ENCODE measurements at regions not wholly inside any gene's neighbourhood (a gene's known extent, or its start where the extent isn't known, plus 50 kb on each side); places are given as distances from the start of the nearest gene placed in this dataset.
A peak's percentile ranks its signal among the peaks of the same experiment; 100 is the strongest.

- DNase-seq: no peak
Measured at GRCh38 chr4:116400480-116400879, 684.9 kb downstream of the TRAM1L1 start.

DNA sequence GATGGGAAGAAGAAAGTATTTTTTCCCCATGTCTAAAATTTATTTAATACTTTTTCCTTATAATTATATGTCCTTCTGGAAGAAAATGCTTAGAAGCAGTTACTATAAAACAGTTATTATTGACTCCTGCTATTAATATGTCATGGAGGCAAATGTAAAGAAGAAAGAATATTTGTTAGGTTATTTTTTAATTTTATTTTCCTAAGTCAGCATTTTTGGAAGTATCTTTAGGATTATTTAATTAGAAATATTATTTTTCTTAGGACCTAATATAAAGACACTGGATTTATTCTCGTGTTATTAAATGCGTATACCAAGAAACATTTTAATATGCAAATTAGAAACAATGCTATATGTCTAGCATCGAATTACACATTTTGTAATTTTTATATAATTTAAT is 687.7 kb downstream of the TRAM1L1 start:
- DNase-seq: no peak

DNA sequence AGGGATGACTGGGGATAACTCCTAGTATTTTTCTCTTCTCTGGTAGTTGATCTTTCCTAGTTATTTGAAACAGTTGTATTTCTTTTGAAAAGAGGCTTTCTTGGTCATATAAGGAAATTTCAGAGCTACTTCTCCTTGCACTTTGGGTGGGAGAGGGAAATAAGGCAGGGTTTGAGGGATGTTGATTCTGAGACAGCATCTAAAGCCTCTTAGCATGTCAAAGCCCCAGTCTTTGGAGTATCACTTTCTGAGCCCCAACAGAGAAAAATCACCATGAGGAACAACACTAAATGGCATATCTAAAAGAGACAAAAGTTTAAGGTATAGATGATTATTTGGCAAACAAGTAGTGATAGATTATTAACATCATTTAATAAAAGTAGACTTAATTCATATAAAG is 688.1 kb downstream of the TRAM1L1 start:
- DNase-seq: no peak

DNA sequence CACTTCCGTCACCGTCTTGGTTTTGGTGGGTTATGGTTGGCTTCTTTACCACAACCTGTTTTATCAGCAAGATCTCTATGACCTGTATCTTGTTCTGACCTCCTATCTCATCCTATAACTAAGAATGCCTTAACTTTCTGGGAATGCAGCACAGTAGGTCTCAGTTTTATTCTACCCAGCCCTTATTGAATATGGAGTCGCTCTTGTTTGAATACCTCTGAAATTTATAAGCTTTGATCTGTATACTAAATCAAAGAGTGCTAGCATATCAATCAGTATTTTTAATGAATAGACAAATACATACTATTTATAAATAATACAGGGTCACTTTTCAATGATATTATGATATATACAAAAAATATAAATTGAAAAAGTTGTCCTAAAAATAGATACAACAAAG is 690.0 kb downstream of the TRAM1L1 start:
- DNase-seq: no peak

DNA sequence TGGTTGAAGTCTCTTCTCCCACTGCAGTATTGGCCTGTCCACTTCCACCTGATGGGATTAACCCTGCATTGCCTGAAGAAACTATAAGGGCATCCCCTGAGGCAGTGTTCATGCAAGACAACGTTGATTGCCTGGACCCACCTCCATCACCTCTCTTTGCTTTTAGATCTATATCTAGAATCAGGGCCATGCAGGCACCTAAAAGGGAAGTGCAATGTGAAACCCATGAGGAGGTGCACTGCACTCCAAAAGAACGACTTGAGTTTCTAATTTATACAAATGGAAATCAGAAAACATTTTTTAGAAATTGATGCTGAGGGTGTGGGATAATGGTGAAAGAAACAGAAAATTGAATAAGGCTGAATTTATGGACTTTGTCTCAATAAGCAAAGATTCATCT is 694.4 kb downstream of the TRAM1L1 start:
- DNase-seq: no peak

GRCh38 chr4:116389139-116389538 is 696.2 kb downstream of the TRAM1L1 start:
- DNase-seq: no peak

- no peak for DNase-seq
Measured at GRCh38 chr4:116387937-116388474, 697.4 kb downstream of the TRAM1L1 start.

DNA sequence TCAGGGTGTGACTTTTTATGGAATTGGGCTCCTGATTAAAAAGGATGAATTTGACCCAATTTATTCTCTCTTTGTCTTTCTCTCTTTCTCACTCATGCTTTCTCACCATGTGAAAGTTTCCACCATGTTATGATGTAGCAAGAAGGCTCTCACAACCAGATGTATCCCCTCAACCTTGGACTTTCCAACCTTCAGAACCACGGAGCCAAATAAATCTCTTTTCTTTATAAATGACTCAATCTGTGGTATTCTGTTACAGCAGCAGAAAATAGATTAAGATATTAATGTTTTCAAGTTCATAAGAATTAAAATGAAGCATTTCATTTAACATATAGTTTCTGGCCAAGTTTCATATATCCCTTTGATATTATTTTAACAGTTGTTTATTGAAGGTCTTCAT is 698.5 kb downstream of the TRAM1L1 start:
- DNase-seq: no peak

- no peak for DNase-seq
Measured at GRCh38 chr4:116385583-116385982, 699.8 kb downstream of the TRAM1L1 start.

DNA sequence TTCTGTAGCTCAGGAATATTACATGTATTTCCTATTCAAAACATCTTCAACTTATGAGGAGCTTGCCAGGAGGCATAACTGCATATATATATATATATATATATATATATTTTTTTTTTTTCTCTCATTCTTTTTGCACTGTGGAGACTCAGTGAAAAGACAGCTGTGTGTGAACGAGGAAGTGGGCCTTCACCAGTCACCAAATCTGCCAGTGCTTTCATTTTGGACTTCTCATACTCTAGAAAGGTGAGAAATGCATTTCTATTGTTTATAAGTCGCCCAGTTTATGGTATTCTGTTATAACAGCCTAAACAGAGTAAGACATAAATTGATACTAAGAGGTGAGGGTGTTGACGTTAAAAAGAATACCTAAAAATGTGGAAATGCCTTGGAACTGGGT is 710.6 kb downstream of the TRAM1L1 start:
- no peak for DNase-seq

- no peak for DNase-seq
Measured at GRCh38 chr4:116362583-116362982, 722.8 kb downstream of the TRAM1L1 start.

DNA sequence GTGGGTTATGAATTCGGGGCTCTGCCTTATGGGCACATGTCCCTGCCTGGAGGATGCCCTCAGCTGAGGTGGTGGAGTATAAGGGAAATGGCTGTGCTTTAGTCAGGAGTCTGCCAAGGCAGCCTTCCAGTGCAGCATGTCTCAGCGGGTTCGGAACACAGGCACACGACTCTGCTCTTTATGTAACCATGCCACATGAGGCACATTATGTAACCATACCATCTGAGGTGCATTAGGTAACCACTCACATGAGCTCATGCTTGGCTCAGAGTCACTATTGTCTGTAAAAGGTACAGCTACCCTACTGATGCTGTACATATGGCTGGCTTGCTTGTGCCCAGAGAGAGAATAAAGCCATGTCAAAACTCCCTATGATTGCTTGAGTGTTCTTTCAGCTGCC is 723.6 kb downstream of the TRAM1L1 start:
- DNase-seq: no peak

GRCh38 chr4:116358633-116359222 is 726.6 kb downstream of the TRAM1L1 start:
- DNase-seq: peak in 1 of 2 experiments; percentile 5

- no peak for DNase-seq
Measured at GRCh38 chr4:116357758-116358157, 727.6 kb downstream of the TRAM1L1 start.

GRCh38 chr4:116346750-116347149 is 738.6 kb downstream of the TRAM1L1 start:
- no peak for DNase-seq

GRCh38 chr4:116343809-116344208 is 741.6 kb downstream of the TRAM1L1 start:
- no peak for DNase-seq

DNA sequence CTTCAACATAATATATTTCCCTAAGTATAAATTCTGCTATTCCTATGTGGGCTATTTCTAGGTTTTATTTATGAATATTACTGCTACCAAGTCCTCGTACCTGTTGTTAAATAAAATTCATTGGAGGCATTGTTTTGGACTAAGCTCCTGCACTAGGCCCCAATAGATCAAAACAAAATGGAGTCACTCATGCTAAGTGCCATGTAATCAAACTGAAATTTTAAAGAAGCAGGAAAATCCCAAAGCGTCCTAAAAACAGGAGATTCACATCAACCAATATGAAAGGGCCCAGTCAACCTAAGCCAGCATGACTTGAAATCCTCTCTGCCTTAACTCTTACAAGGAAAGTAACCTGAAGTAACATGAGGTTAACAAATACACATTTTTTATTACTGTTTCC is 743.2 kb downstream of the TRAM1L1 start:
- DNase-seq: no peak

DNA sequence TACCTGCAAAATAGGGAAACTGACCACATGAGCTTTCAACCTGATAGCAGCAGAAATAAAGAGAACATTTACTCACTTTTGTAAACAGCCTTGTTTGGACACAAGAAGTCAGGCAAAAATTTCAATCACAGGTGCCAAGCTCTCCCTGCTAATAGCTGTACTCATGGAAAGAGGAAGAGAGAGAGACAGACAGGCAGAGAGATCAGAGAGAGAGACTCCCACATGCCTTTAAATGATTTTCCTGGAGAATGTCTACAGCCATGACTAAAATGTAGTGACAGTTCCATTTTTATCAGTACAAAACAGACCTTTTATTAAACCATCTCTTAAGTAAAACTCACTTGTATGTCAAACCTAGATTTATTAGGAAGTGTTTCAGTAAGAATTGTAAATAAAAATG is 752.9 kb downstream of the TRAM1L1 start:
- no peak for DNase-seq

DNA sequence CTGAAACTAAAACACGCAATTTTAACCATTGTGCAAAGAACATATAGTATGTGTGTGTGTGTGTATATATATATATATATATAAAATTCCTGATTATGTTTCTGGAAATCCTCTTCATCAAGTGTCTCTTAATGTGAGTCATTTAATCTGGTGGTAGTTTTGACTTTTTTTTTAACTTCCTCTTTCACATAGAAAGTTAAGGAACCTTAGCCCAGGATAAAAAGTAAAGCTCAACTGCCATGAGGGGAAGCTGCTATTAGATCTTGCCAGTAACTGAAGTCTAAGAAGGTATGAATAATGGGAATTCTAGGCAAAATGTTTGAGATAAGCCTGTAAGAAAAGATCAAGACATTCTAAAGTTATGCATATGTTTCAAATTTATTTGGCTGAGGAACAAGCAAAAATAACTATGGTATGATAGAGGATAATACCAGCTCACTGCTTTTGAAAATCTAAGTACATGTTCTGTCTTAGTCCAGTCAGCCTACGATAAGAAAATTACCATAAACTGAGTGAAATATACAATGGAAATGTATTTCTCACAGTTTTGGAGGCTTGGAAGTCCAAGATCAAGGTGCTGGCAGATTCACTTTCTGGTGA is 757.0 kb downstream of the TRAM1L1 start:
- no peak for DNase-seq

DNA sequence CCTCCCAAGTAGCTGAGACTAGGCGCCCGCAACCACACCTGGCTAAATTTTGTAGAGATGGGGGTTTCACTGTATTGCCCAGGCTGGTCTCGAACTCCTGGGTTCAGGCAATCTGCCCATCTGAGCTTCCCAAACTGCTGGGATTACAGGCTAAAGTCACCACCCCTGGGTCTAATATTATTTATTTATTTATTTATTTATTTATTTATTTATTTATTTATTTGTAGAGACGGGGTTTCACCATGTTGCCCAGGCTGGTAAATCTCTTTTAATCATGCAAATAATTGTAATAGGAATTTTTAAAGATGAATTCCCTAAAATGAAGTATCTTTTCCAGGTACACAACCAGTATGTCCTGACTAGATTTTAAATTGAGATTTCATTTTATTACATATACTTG is 761.8 kb downstream of the TRAM1L1 start:
- no peak for DNase-seq

GRCh38 chr4:116321471-116321870 is 763.9 kb downstream of the TRAM1L1 start:
- no peak for DNase-seq

- no peak for DNase-seq
Measured at GRCh38 chr4:116320859-116321258, 764.5 kb downstream of the TRAM1L1 start.

- no peak for DNase-seq
Measured at GRCh38 chr4:116303736-116304188, 781.6 kb downstream of the TRAM1L1 start.

- DNase-seq: no peak
Measured at GRCh38 chr4:116302990-116303735, 782.2 kb downstream of the TRAM1L1 start.

All from NCI-H187 (cell line).